LHCN-M2 (cell line): ENCODE measurements at regions not wholly inside any gene's neighbourhood (a gene's known extent, or its start where the extent isn't known, plus 50 kb on each side); places are given as distances from the start of the nearest gene placed in this dataset.

ENCODE experiments used
- DNase-seq: peaks from one replicate; pipeline ENCODE4 v3.0.0-alpha.2; 2012; ENCODE audit warnings: low read depth

- DNase-seq: no peak
Measured at GRCh38 chr20:24060851-24061590, 72.4 kb upstream of the GGTLC1 start.

GRCh38 chr20:24059174-24059573, 70.6 kb upstream of the GGTLC1 start:
- DNase-seq: no peak

- no peak for DNase-seq
Measured at GRCh38 chr20:24056491-24056890, 67.9 kb upstream of the GGTLC1 start.

GRCh38 chr20:24052599-24053275, 64.2 kb upstream of the GGTLC1 start:
- DNase-seq: no peak

GRCh38 chr20:24051160-24051559, 62.6 kb upstream of the GGTLC1 start:
- DNase-seq: no peak

GRCh38 chr20:24050119-24050518, 61.5 kb upstream of the GGTLC1 start:
- DNase-seq: no peak

- DNase-seq: no peak
Measured at GRCh38 chr20:24049081-24049480, 60.5 kb upstream of the GGTLC1 start.

- DNase-seq: no peak
Measured at GRCh38 chr20:24048024-24048611, 59.5 kb upstream of the GGTLC1 start.

GRCh38 chr20:24046888-24047287, 58.3 kb upstream of the GGTLC1 start:
- DNase-seq: no peak

GRCh38 chr20:24045621-24046318, 57.2 kb upstream of the GGTLC1 start:
- no peak for DNase-seq

GRCh38 chr20:24043294-24043693, 54.7 kb upstream of the GGTLC1 start:
- DNase-seq: no peak

- DNase-seq: no peak
Measured at GRCh38 chr20:24042646-24043045, 54.1 kb upstream of the GGTLC1 start.

GRCh38 chr20:24040896-24041459, 52.4 kb upstream of the GGTLC1 start:
- no peak for DNase-seq

GRCh38 chr20:24039196-24039595, 50.6 kb upstream of the GGTLC1 start:
- DNase-seq: no peak
